Activated CD4-positive, alpha-beta memory T cell treated with anti-CD3 and anti-CD28 coated beads for 36 hours (primary cell): ENCODE measurements at regions not wholly inside any gene's neighbourhood (a gene's known extent, or its start where the extent isn't known, plus 50 kb on each side); places are given as distances from the start of the nearest gene placed in this dataset.

Source experiments
- CTCF ChIA-PET: fragments of 350-600 bp; sonication (Branson Sonifier 250); formaldehyde crosslinking; loops from one replicate; lab custom pipeline; 2021; ENCODE audit warnings: antibody characterized with exemption, inconsistent platforms; lab: Charles Lee
- POLR2A ChIA-PET: fragments of 350-600 bp; sonication (Branson Sonifier 250); formaldehyde crosslinking; loops from one replicate; lab custom pipeline; 2021; ENCODE audit warnings: antibody characterized with exemption; lab: Charles Lee
- DNase-seq: peaks from one replicate; pipeline ENCODE4 v3.0.0-alpha.2; 2020
- H3K27ac Mint-ChIP-seq: one replicate; pipeline ENCODE4 v1.8.0; 2021; ENCODE audit warnings: mixed read lengths
- H3K27me3 Mint-ChIP-seq: one replicate; pipeline ENCODE4 v1.8.0; 2021; ENCODE audit warnings: mixed read lengths
- H3K36me3 Mint-ChIP-seq: one replicate; pipeline ENCODE4 v1.8.0; 2021; ENCODE audit warnings: mixed read lengths
- H3K4me1 Mint-ChIP-seq: one replicate; pipeline ENCODE4 v1.8.0; 2021; ENCODE audit warnings: low read depth, mixed read lengths
- H3K4me3 Mint-ChIP-seq: one replicate; pipeline ENCODE4 v1.8.0; 2021; ENCODE audit warnings: mild to moderate bottlenecking, mixed read lengths
- H3K9me3 Mint-ChIP-seq: one replicate; pipeline ENCODE4 v1.8.0; 2021; ENCODE audit warnings: mixed read lengths
- intact Hi-C: fragments of 100-400 bp; cut with micrococcal nuclease; formaldehyde crosslinking; loops from one replicate; pipeline ENCODE4 v1.15.1; 2023

DNA sequence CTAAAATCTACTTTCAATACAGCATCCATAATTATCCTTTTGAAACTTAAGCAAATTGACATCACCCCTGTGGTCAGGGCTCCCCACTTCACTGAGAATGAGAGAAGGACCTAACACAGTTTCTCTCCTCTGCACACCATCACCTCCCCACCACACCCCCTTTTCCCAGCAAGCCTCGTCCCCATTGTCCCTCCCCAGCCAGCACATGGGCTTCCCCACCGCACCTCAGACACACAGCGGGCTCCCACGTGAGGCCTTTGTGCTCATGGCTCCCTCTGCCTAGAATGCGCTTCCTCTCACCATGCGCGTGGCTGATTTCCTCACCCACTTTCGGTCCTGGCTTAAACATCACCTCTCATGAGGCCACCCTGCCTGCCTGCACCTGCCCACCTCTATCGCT is 639.0 kb upstream of the FRG1 start:
- ChIA-PET POLR2A (no interaction called here), CTCF (no interaction called here)
- Mint-ChIP-seq H3K36me3 (no peaks in the 10 kb centered on the region), H3K9me3 (peaks cover 2% of the 10 kb centered on the region), H3K4me3 (no peak overlapping the region), H3K27me3 (no peaks in the 10 kb centered on the region), H3K27ac (no peak overlapping the region), H3K4me1 (no peaks in the 10 kb centered on the region)
- intact Hi-C loops, result no loop called here
- no peak for DNase-seq

DNA sequence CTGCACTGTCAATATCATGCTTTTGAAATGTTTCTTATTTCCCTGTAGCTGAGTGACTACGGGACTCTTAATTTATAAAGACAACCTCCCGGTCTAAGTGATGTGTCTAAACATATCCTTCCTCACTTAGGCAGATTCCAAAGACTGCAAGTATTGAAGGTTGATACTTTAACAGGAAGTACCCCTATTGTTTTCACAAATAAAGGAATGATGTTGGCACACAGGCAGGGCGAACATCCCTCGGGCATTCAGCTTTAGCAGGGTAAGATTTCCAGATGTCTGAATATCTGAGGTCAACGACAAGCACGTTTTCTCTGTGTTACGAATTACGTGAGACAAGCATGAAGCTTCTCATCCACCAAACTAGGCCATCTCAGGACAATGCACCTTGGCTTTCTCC is 638.0 kb upstream of the FRG1 start:
- Mint-ChIP-seq H3K4me1 (no peaks in the 10 kb centered on the region), H3K27ac (no peak overlapping the region), H3K9me3 (peaks cover 2% of the 10 kb centered on the region), H3K36me3 (no peaks in the 10 kb centered on the region), H3K27me3 (no peaks in the 10 kb centered on the region), H3K4me3 (no peak overlapping the region)
- DNase-seq, result no peak
- ChIA-PET CTCF (no interaction called here), POLR2A (no interaction called here)
- intact Hi-C loops, result no loop called here

DNA sequence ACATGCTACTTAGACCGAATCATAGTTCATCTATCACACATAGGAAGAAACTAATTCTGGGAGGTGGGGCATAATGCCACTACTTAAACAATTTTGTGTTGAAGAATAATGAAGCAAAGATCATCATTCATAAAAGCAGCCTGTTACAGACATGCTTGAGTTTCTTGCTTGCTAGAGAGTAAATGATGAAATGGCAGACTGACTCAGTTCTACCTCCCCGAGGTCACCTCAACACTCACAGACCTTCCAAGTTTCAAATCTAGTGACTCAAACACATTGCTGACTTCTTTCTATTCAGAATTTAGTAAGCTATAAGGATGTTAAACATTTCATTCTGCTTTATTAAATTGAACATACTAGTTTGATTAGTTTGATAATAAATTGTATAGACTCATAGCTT is 636.5 kb upstream of the FRG1 start:
- CTCF ChIA-PET, result no interaction called here
- DNase-seq, result no peak
- Mint-ChIP-seq H3K4me1 (no peaks in the 10 kb centered on the region), H3K4me3 (no peak overlapping the region), H3K36me3 (no peaks in the 10 kb centered on the region), H3K27ac (no peak overlapping the region), H3K9me3 (no peaks in the 10 kb centered on the region), H3K27me3 (no peaks in the 10 kb centered on the region)
- intact Hi-C loops, result no loop called here
- POLR2A ChIA-PET, result no interaction called here

DNA sequence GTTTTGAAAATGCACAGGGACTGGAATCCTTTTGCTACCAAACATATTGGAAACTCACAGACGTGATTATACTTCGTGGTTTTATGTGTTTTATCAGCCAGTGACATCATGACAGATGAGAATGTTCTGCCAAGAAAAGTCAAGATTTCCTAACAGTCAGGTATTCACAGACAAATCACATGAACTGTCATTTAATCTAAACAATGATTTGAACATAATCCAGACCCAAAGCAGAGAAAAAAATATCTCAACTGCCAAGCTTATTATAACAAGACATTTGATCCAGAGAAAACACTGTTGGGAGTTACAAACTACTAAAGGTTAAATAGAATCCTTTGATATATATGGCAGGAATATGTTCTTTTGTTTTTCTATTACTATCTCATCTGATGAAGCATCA is 635.9 kb upstream of the FRG1 start:
- ChIA-PET POLR2A (no interaction called here), CTCF (no interaction called here)
- no peak overlapping the region for H3K4me3 Mint-ChIP-seq
- no peaks in the 10 kb centered on the region for H3K36me3 Mint-ChIP-seq
- H3K27me3 Mint-ChIP-seq, result no peaks in the 10 kb centered on the region
- intact Hi-C loops, result no loop called here
- H3K9me3 Mint-ChIP-seq, result no peaks in the 10 kb centered on the region
- DNase-seq, result no peak
- H3K4me1 Mint-ChIP-seq, result no peaks in the 10 kb centered on the region
- no peak overlapping the region for H3K27ac Mint-ChIP-seq

DNA sequence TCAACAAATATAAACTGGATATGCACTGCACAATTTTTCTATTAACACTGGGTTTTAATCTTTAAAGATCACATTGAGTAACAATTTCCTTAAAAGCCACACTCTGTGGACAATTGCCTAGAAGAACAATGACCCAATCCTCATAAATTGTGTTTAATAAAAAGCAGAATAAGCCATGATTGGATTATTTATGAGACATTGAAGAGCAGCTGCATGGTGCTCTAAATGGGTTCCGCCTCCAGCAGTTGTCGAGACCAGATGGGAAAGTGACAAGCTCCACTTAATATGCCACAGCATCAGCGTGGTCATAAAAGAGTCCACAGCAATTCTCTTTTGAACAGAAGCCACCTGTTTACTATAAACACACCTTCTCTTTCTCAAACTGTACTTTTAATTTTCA is 635.2 kb upstream of the FRG1 start:
- no peak for DNase-seq
- ChIA-PET POLR2A (no interaction called here), CTCF (no interaction called here)
- Mint-ChIP-seq H3K4me1 (no peaks in the 10 kb centered on the region), H3K9me3 (no peaks in the 10 kb centered on the region), H3K27ac (no peak overlapping the region), H3K27me3 (no peaks in the 10 kb centered on the region), H3K4me3 (no peak overlapping the region), H3K36me3 (no peaks in the 10 kb centered on the region)
- intact Hi-C loops, result no loop called here

DNA sequence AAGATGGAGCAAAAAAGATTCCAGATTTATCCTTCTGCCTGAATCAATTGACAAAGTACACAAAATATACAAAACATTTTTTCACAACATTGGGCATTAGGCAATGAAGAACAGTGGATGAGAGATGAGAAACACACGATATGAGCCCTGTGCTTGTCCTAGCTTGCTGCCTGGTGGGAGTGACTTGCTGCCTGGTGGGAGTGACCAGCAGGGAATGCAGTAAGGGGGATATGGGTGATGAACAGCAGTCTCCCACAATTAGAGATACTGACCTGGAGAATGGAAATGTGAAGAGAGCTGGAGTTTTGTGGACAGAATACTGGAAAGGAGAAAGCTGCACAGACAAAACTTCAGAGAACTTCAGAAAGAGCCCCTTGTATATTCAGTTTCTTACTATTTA is 629.4 kb upstream of the FRG1 start:
- Mint-ChIP-seq H3K9me3 (peaks cover 11% of the 10 kb centered on the region), H3K27ac (no peak overlapping the region), H3K4me3 (no peak overlapping the region), H3K36me3 (no peaks in the 10 kb centered on the region), H3K4me1 (no peaks in the 10 kb centered on the region), H3K27me3 (no peaks in the 10 kb centered on the region)
- DNase-seq, result no peak
- intact Hi-C loops, result no loop called here
- CTCF ChIA-PET, result no interaction called here
- POLR2A ChIA-PET, result no interaction called here

DNA sequence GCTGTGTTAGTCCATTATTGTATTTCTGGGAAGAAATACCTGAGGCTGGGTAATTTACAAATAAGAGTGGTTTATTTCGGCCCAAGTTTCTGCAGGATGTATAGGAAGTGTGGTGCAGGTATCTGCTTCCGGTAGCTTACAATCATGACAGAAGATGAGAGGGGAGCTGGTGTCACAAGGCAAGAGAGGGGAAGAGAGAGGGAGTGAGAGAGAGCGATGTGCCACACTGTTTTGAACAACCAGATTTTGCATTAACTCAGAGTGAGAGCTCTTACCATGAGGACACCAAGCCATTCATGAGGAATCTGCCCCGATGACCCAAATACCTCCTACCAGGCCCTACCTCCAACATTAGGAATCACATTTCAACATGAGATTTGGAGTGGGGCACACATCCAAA is 627.6 kb upstream of the FRG1 start:
- H3K36me3 Mint-ChIP-seq, result no peaks in the 10 kb centered on the region
- no peak overlapping the region for H3K27ac Mint-ChIP-seq
- intact Hi-C loops, result no loop called here
- DNase-seq, result no peak
- H3K4me1 Mint-ChIP-seq, result no peaks in the 10 kb centered on the region
- H3K27me3 Mint-ChIP-seq, result no peaks in the 10 kb centered on the region
- ChIA-PET POLR2A (no interaction called here), CTCF (no interaction called here)
- no peak overlapping the region for H3K4me3 Mint-ChIP-seq
- H3K9me3 Mint-ChIP-seq, result peaks cover 11% of the 10 kb centered on the region

DNA sequence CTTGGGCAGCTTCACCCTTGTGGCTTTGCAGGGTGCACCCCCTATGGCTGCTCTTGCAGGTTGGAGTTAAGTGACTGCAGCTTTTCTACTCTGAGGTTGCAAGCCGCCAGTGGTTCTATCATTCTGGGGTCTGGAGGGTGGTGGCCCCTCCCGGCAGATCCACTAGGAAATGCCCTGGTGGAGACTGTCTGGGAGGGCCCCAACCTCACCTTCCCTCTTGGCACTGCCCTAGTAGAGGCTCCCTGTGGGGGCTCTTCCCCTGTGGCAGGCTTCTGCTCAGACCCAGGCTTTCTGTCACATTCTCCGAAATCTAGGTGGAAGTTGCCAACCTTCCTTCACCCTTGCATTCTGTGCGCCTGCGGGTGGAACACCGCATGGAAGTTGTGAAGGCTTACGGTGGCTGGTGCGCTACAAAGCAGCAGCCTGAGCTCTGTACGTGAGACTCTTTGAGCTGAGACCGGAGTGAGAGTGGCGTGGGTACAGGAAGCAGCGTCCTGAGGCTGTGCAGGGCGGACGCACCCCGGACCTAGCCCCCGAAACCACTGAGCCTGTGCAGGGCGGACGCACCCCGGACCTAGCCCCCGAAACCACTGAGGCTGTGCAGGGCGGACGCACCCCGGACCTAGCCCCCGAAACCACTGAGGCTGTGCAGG is 626.7 kb upstream of the FRG1 start:
- Mint-ChIP-seq H3K27ac (no peak overlapping the region), H3K4me3 (no peak overlapping the region), H3K9me3 (peaks cover 14% of the 10 kb centered on the region), H3K36me3 (no peaks in the 10 kb centered on the region), H3K27me3 (no peaks in the 10 kb centered on the region), H3K4me1 (no peaks in the 10 kb centered on the region)
- ChIA-PET CTCF (no interaction called here), POLR2A (no interaction called here)
- intact Hi-C loops, result no loop called here
- DNase-seq, result no peak

DNA sequence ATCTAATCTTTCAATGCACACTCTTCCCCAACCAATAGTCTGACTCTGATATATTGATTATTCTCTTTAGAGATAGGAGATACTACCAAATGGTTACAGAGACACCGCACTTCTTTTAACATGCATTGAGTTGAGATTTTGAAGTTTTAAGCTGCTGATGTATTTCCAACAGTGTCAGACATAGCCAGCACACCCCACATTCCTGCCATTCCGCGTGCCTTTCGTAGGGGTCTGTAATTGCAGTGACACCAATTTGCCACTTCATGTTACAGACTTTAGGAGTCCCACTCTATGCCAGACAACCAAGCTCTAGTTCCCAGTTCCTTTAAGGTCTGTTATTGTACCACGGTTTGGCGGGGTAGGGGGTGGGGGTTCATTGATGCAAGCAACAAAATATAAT is 618.2 kb upstream of the FRG1 start:
- ChIA-PET CTCF (no interaction called here), POLR2A (no interaction called here)
- Mint-ChIP-seq H3K9me3 (peaks cover 5% of the 10 kb centered on the region), H3K36me3 (no peaks in the 10 kb centered on the region), H3K27me3 (no peaks in the 10 kb centered on the region), H3K27ac (no peak overlapping the region), H3K4me3 (no peak overlapping the region), H3K4me1 (no peaks in the 10 kb centered on the region)
- intact Hi-C loops, result no loop called here
- DNase-seq, result no peak

DNA sequence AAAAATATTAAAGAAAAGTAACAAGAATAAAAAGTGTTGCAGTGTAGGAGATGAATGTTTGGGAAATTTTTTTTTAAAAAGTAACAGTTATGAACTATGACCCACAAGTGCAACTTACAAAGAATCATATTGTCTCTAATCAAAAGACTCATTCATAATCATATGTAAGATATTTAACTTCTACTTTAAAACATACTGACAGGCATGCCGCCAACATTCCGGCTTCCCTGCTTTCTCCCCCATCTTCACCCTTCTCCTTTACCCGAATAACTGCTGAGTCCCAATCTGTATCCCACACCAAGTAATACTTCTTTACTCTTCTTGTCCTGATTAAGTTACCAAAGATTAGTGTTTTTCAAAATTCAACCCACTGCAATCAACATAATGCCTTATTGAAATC is 598.8 kb upstream of the FRG1 start:
- Mint-ChIP-seq H3K4me1 (no peaks in the 10 kb centered on the region), H3K27me3 (no peaks in the 10 kb centered on the region), H3K27ac (no peak overlapping the region), H3K4me3 (no peak overlapping the region), H3K36me3 (no peaks in the 10 kb centered on the region), H3K9me3 (peaks cover 13% of the 10 kb centered on the region)
- ChIA-PET POLR2A (no interaction called here), CTCF (no interaction called here)
- intact Hi-C loops, result no loop called here
- DNase-seq, result no peak

DNA sequence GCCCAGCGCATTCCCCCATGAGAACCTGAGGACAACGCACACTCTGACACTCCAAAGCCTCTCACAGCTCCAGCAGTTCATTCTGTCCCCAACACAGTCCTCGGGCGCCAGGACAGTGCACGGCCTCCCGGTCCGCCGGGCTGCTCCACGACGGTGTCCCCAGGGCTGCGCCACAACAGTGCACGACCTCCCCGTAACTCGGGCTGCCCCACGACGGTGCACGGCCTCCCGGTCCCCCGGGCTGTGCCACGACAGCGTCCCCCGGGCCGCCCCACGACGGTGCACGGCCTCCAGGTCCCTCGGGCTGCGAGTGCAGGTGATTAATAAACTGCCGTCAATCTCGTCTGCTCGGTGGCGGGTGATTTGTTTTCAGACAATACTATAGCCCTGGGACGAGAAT is 585.1 kb upstream of the FRG1 start:
- CTCF ChIA-PET, result no interaction called here
- Mint-ChIP-seq H3K36me3 (no peaks in the 10 kb centered on the region), H3K27me3 (no peaks in the 10 kb centered on the region), H3K9me3 (no peaks in the 10 kb centered on the region), H3K27ac (no peak overlapping the region), H3K4me1 (no peaks in the 10 kb centered on the region), H3K4me3 (no peak overlapping the region)
- intact Hi-C loops, result no loop called here
- DNase-seq, result no peak
- POLR2A ChIA-PET, result no interaction called here

DNA sequence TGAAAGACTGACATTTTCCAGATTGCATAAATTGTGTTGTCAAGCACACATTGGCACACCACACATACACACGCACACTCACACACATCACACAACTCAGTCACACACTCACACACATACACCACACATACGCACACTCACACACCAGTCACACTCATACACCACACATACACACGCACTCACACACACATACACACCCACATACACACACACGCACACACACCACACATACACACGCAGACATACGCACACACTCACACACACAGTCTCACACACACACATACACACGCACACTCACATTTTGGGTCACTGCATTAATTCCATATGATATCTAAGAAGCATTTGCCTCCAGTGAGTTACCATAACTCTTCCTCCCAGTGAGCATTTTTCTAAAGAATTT is 578.3 kb upstream of the FRG1 start:
- no peak overlapping the region for H3K27ac Mint-ChIP-seq
- no peak overlapping the region for H3K4me3 Mint-ChIP-seq
- H3K36me3 Mint-ChIP-seq, result no peaks in the 10 kb centered on the region
- no peaks in the 10 kb centered on the region for H3K4me1 Mint-ChIP-seq
- ChIA-PET POLR2A (no interaction called here), CTCF (no interaction called here)
- no peak for DNase-seq
- peaks cover 12% of the 10 kb centered on the region for H3K9me3 Mint-ChIP-seq
- intact Hi-C loops, result no loop called here
- no peaks in the 10 kb centered on the region for H3K27me3 Mint-ChIP-seq

DNA sequence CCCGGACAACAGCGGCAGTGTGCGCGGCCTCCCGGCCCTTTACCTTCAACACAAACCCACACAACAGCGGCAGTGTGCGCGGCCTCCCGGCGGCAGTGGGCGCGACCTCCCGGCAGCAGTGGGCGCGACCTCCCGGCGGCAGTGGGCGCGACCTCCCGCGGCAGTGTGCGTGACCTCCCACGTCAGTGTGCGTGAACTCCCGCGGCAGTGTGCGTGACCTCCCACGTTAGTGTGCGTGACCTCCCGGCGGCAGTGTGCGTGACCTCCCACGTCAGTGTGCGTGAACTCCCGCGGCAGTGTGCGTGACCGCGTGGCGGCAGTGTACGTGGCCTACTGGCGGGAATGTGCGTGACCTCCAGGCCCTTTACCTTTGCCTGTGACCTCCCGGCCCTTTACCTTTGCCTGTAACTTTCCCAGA is 576.6 kb upstream of the FRG1 start:
- POLR2A ChIA-PET, result no interaction called here
- H3K27me3 Mint-ChIP-seq, result no peaks in the 10 kb centered on the region
- intact Hi-C loops, result no loop called here

More for the DNA sequence above, 576.6 kb upstream of the FRG1 start:
- H3K4me1 Mint-ChIP-seq, result no peaks in the 10 kb centered on the region
- CTCF ChIA-PET, result no interaction called here
- H3K27ac Mint-ChIP-seq, result no peak overlapping the region
- no peak for DNase-seq
- no peak overlapping the region for H3K4me3 Mint-ChIP-seq
- H3K36me3 Mint-ChIP-seq, result no peaks in the 10 kb centered on the region
- peaks cover 12% of the 10 kb centered on the region for H3K9me3 Mint-ChIP-seq
